ENCODE measurements at regions not wholly inside any gene's neighbourhood (a gene's known extent, or its start where the extent isn't known, plus 50 kb on each side); places are given as distances from the start of the nearest gene placed in this dataset.
"Not testable (repeated sequence)": the region's sequence is repeated elsewhere in the genome, so short reads cannot be mapped to it uniquely, and the experiment has no call there.

DNA sequence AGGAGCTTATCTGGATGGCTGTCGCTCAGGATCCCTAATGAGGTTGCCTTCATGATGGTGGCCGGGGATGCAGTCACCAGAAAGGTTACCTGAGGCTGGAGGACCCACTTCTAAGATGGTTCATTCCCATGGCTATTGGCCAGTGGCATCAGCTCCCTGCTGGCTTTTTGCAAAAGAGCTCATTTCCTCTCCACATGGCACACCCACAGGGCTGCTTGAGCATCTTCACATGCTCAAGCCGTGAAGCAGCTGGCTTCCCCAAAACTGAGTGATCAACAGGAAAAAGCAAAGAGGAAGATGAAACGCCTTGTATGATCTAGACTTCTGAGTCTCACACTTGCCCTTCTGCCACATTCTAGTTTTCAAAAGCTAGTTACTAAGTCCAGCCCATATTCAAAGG, 124.6 kb upstream of the CXADR start:
- DNase-seq (ENCODE audit: low read depth): no peak

DNA sequence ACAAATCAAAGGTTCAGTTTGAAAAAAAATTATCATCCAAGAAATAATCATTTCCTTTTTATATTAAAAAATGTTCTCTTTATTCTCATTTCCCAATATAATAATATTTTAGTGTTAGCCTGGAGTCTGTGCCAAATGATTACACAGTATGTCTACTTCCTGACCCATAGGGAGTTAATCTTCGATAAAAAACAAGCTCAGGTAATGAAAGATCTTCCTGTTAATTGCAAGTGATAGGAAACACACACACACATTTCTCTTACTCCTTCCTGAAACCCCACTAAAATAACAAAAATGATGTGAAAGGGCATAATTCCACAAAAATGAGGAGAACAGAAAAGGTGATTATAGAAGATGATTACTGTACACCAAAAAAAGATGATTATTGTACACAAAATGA, 123.5 kb upstream of the CXADR start:
- no peak for DNase-seq (ENCODE audit: low read depth)

- no peak for DNase-seq (ENCODE audit: low read depth)
These were observed 122.3 kb upstream of the CXADR start for GRCh38 chr21:17390569-17390968.

DNA sequence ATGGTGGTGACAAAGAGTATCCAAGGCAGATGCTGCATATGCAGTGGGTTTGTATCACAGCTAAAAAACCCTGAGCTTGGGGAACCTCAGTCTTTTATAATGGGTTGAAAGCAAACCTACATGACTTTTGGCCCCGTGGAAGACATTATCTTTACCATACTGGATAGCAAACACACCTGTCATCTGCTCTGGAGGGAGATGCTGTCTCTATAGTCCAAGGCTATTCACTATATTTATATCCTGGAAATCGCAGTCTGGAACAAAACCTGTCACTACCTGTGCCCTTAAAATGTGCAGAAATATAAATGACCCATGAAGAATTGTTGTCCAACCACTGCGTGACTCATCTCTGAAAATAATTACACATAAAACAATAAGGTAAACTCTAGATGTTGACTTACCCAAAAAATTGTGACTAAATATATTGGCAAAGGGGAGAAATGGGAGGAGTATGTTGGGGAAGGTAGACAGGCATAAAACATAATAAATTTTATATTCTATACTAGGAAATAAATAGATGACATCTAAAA, 121.0 kb upstream of the CXADR start:
- no peak for DNase-seq (ENCODE audit: low read depth)

- no peak for DNase-seq (ENCODE audit: low read depth)
These were observed 119.4 kb upstream of the CXADR start for GRCh38 chr21:17393413-17393812.

DNA sequence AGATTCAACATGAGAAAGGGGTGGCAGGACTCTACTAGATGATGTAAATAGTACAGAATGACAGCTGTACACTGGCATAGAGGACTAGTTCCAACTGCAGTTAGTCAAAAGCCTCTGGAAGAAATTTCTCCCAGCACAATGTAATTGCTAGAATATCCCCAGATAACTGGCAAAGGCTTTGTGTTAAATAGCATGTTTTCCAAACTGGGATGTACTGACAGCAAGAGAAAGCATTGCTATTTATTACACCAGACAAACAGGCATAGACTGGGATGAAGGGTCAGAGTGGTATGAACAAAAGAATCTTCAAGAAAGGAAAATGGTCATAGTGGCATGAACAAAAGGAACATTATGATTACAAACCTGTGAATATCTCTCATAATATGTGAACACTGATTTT, 115.9 kb upstream of the CXADR start:
- no peak for DNase-seq (ENCODE audit: low read depth)

DNA sequence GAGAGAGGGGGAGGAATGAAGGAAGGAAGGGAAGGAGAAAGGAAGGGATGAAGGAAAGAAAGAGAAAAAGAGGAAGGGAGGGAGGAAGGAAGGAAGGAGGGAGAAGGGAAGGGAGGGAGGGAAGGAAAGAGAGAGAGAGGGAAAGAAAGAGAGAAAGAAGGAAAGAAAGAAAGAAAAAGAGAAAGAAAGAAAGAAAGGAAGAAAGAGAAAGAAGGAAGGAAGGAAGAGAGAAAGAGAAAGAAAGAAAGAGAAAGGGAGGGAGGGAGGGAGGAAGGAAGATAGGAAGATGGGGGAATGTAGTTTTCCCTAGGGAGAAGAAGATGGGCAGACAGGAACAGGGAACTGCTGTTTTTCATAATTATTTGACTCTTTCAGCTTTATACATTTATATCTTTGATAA, 115.1 kb upstream of the CXADR start:
- DNase-seq (ENCODE audit: low read depth): no peak

GRCh38 chr21:17398954-17399353, 113.9 kb upstream of the CXADR start:
- not testable (repeated sequence) for DNase-seq (ENCODE audit: low read depth)

DNA sequence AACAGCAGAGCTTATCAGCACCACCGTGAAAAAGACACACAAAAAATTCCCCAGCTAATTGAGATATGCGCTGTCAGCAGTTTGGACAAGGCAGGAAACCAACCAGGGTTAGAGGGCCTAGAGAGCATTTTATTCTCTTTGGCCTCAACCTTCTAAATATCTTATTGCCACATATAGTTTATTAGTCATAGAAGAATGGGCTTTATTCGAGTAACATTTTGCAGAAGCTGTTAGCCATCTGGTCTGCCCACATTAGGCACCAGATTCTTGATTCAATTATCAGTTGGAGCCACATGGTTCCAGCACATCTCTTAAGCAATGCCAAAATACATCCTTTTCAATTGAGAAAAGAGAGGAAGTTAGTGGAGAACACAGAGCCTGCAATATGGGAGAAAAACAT, 109.9 kb upstream of the CXADR start:
- no peak for DNase-seq (ENCODE audit: low read depth)

DNA sequence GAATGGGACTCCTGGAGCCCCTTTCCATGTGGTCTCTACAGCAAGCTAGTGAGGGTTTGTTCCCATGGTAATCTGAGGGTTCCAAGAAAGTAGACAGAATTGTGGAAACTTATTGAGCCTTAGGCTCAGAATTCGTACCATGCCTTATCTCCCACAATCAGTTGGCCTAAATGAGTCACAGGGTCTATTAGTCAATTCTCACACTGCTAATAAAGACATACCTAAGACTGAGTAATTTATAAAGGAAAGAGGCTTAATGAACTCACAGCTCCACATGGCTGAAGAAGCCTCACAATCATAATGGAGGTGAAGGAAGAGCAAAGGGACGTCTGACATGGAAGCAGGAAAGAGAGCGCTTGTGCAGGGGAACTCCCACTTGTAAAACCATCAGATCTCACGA, 106.6 kb upstream of the CXADR start:
- DNase-seq (ENCODE audit: low read depth): no peak

GRCh38 chr21:17414766-17415165, 98.1 kb upstream of the CXADR start:
- DNase-seq (ENCODE audit: low read depth): no peak

DNA sequence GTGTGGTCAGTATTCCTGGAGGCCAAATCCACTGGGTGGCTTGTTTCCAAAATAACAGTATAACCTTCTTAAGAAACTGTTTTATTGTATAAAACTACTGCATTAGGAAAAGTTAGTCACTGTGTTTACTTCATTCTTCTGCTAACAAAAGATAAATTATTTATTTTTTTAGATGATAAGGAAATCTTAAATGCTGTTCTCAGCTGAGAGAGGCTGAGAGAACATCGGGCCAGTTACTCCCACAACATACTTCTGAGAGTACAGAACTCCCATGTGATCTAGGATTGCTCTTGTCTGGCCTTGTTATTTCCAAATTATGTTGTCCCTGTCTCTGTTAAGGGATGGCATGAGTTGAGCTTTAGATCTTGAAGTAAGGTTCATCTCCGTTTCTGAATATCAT, 96.7 kb upstream of the CXADR start:
- no peak for DNase-seq (ENCODE audit: low read depth)

DNA sequence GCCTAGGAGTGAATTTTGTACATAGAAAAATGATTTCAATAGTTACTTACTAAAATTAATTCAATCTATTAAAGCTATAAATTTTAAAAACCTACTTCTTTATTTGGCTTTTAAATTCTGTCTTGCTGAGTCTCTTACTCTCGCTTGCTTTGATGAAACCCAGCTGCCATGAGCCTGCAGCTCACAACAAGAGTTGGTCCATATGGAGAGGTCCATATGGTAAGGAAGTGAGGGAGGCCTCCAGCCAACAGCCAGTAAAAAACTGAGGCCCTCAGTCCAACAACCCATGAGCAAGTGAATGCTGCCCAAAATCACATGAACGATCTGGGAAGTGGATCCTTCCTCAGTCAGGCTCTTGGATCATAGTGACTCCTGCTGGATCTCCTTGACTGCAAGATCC, 89.9 kb upstream of the CXADR start:
- DNase-seq (ENCODE audit: low read depth): no peak

- no peak for DNase-seq (ENCODE audit: low read depth)
These were observed 85.7 kb upstream of the CXADR start for GRCh38 chr21:17427157-17427556.

- no peak for DNase-seq (ENCODE audit: low read depth)
These were observed 84.9 kb upstream of the CXADR start for GRCh38 chr21:17427831-17428483.

GRCh38 chr21:17428484-17428869, 84.4 kb upstream of the CXADR start:
- DNase-seq (ENCODE audit: low read depth): no peak

- no peak for DNase-seq (ENCODE audit: low read depth)
These were observed 83.9 kb upstream of the CXADR start for GRCh38 chr21:17428980-17429379.

GRCh38 chr21:17429936-17430335, 82.9 kb upstream of the CXADR start:
- DNase-seq (ENCODE audit: low read depth): no peak

GRCh38 chr21:17432732-17433057, 80.1 kb upstream of the CXADR start:
- DNase-seq (ENCODE audit: low read depth): no peak

DNA sequence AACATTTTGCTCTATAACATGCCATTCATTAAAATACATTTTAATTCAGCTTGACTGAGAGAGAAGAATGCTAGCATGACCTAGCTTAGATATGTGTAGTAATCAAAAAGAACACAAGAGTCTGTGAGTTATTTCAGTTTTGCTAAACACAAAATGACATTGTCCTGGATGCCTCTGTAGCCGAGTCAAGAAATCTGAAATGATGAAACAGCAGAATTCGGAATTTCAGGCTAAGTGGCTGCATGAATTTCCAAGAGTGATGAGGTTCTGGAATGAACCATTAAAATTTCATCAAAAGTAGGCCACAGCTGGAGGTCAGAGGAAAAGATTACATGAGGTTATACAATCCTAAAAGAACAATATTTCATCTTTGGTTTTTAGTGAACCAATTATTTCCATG, 79.1 kb upstream of the CXADR start:
- no peak for DNase-seq (ENCODE audit: low read depth)

GRCh38 chr21:17435565-17436543, 77.0 kb upstream of the CXADR start:
- DNase-seq (ENCODE audit: low read depth): no peak

GRCh38 chr21:17436626-17437111, 76.2 kb upstream of the CXADR start:
- no peak for DNase-seq (ENCODE audit: low read depth)

- DNase-seq (ENCODE audit: low read depth): no peak
These were observed 74.2 kb upstream of the CXADR start for GRCh38 chr21:17438635-17439034.

Measured in forelimb muscle (tissue), 1 donor.